NT2/D1 (cell line): ENCODE measurements at regions not wholly inside any gene's neighbourhood (a gene's known extent, or its start where the extent isn't known, plus 50 kb on each side); places are given as distances from the start of the nearest gene placed in this dataset.

Source experiments
- SUZ12 ChIP-seq: IDR thresholded peaks from 2 replicates; pipeline ENCODE4 v1.6.1; 2011; ENCODE audit not compliant: insufficient read length, insufficient read depth; ENCODE audit errors: extremely low read depth
- YY1 ChIP-seq: IDR thresholded peaks from 2 replicates; pipeline ENCODE4 v1.6.1; 2011; ENCODE audit not compliant: insufficient read length, insufficient read depth
- ZNF274 ChIP-seq: IDR thresholded peaks from 2 replicates; pipeline ENCODE4 v1.6.1; 2011; ENCODE audit warnings: mild to moderate bottlenecking, low read depth, low read length

DNA sequence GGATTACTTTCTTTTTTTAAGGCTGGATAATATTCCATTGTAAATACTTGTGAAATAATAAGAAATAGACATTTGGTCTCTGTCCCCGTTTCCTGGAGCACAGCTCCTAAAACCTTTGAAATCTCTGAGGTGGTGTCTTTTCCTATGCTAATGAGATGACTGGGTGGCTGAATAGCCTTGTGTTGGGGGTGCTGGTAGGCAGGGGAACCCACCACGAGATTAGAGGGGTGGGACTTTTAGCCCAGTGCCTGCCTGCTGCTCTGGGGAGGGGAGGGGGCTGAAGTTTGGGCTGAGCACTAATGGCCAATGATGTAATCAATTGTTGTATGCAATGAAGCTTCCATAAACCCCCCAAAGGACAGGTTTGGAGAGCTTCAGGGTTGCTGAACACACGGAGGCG, 175.7 kb downstream of the FGF9 start:
- TF ChIP-seq SUZ12 (no peak), YY1 (no peak), ZNF274 (no peak)
